Ovary (tissue), 7 donors: ENCODE measurements at regions not wholly inside any gene's neighbourhood (a gene's known extent, or its start where the extent isn't known, plus 50 kb on each side); places are given as distances from the start of the nearest gene placed in this dataset.

ENCODE experiments used
- DNase-seq, 5 donors: peaks; one replicate each; pipeline ENCODE4 v3.0.0-alpha.2; 2019 to 2020
- H3K27ac ChIP-seq, 2 donors: fragments of 200-600 bp; one replicate each; pipeline versions ENCODE4 v1.5.1 to v1.8.0; 2019 to 2022
- H3K27me3 ChIP-seq: fragments of 200-600 bp; one replicate; pipeline ENCODE4 v1.8.0; 2022
- H3K36me3 ChIP-seq: fragments of 200-600 bp; sonication (generic); one replicate; pipeline ENCODE4 v1.5.1; 2019
- H3K4me1 ChIP-seq: one replicate; pipeline ENCODE4 v1.8.1; 2013; ENCODE audit warnings: mild to moderate bottlenecking, moderate library complexity; ENCODE audit not compliant: insufficient read depth
- H3K4me3 ChIP-seq: fragments of 200-600 bp; sonication (generic); one replicate; pipeline ENCODE4 v1.5.1; 2017
- H3K9me3 ChIP-seq, 2 donors: fragments of 200-600 bp in 1 of 2; sonication (generic) in 1 of 2; one replicate each; pipeline versions ENCODE4 v1.5.1 to v1.8.1; 2013 to 2019; ENCODE audit warnings: mild to moderate bottlenecking in 1 of 2, moderate library complexity in 1 of 2
- EP300 ChIP-seq: sonication (generic); formaldehyde crosslinking; IDR thresholded peaks from one replicate; pipeline ENCODE4 v1.6.1; 2017; ENCODE audit warnings: antibody characterized with exemption
- POLR2A ChIP-seq: fragments of 450-650 bp; IDR thresholded peaks from one replicate; pipeline ENCODE4 v1.6.1; 2017; ENCODE audit warnings: antibody characterized with exemption, mild to moderate bottlenecking, moderate library complexity
- WGBS, 3 donors: extraction: QIAGEN DNeasy Blood & Tissue Kit in 1 of 3; methylation state at CpG; one replicate each; pipeline versions ENCODE4 v1.1.5 to v1.1.7; 2013 to 2017; 5-methylcytosine and 5-hydroxymethylcytosine counted together
- intact Hi-C, 4 donors: fragments of 100-400 bp; cut with DNase I; formaldehyde crosslinking; loops; one replicate each; pipeline versions ENCODE4 v1.11.0 to v1.15.1; 2022 to 2023
- TF ChIP-seq, protein P1 (sequence below), 3 donors: fragments of 450-650 bp in 2 of 3; fragments of 200-600 bp in 1 of 3; IDR thresholded peaks; one replicate each; pipeline versions ENCODE4 v1.5.1 to v1.8.0; 2016 to 2022; ENCODE audit warnings: antibody characterized with exemption in 3 of 3, mild to moderate bottlenecking in 1 of 3
- donor health status: DM: no; HTN: no; CAD: no; lungs with moderate emphysema.
- donor health status: DM: no; HTN: no; CAD: no.
- donor health status: Bipolar disorder and iron deficiency.
- donor health status: DM: no; HTN: no; CAD: no.
- donor health status: DM: yes; HTN: yes; CAD: no.

- Histone ChIP-seq H3K4me1 (no peaks in the 10 kb centered on the region), H3K36me3 (no peaks in the 10 kb centered on the region), H3K27me3 (no peaks in the 10 kb centered on the region), H3K9me3 (no peaks in the 10 kb centered on the region), H3K4me3 (no peak overlapping the region), H3K27ac (no peak overlapping the region)
- 80 to 83% (median 82%) methylated on average over 9 of the region's 9 CpGs for WGBS, 3 donors
- intact Hi-C loops, result no loop called here
- no peak for TF ChIP-seq EP300
- TF ChIP-seq POLR2A, result no peak
- TF ChIP-seq, protein P1, sequence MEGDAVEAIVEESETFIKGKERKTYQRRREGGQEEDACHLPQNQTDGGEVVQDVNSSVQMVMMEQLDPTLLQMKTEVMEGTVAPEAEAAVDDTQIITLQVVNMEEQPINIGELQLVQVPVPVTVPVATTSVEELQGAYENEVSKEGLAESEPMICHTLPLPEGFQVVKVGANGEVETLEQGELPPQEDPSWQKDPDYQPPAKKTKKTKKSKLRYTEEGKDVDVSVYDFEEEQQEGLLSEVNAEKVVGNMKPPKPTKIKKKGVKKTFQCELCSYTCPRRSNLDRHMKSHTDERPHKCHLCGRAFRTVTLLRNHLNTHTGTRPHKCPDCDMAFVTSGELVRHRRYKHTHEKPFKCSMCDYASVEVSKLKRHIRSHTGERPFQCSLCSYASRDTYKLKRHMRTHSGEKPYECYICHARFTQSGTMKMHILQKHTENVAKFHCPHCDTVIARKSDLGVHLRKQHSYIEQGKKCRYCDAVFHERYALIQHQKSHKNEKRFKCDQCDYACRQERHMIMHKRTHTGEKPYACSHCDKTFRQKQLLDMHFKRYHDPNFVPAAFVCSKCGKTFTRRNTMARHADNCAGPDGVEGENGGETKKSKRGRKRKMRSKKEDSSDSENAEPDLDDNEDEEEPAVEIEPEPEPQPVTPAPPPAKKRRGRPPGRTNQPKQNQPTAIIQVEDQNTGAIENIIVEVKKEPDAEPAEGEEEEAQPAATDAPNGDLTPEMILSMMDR (IDR thresholded peaks at IDR 0.05), result no peak
- no peak for DNase-seq
Measured at GRCh38 chr5:104178829-104179456, 616.4 kb upstream of the NUDT12 start.

DNA sequence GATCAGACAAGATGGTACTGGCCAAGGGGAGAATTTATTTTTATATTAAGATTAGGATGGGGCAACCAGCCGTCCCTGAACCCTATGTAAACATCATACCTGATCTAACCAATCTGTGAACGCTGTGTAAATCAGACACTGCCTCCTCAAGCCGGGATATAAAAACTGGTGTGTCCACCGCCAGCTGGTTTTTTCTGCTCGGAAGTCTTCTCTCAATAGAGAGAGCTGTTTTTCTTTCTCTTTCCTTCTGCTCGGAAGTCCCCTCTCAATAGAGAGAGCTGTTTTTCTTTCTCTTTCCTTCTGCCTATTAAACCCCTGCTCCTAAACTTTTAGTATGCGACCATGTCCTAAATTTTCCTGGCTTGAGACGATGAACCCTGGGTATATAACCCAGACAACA, 615.5 kb upstream of the NUDT12 start:
- WGBS, 3 donors, result 95 to 96% (median 95%) methylated on average over 8 of the region's 8 CpGs
- no peaks in the 10 kb centered on the region for H3K27me3 ChIP-seq
- DNase-seq, result no peak
- no peak overlapping the region for H3K27ac ChIP-seq
- H3K4me1 ChIP-seq, result no peaks in the 10 kb centered on the region
- no peak overlapping the region for H3K4me3 ChIP-seq
- TF ChIP-seq POLR2A (no peak), EP300 (no peak)
- TF ChIP-seq, protein P1 (IDR thresholded peaks at IDR 0.05), result no peak
- no peaks in the 10 kb centered on the region for H3K36me3 ChIP-seq
- intact Hi-C loops, result no loop called here
- H3K9me3 ChIP-seq, result no peaks in the 10 kb centered on the region

DNA sequence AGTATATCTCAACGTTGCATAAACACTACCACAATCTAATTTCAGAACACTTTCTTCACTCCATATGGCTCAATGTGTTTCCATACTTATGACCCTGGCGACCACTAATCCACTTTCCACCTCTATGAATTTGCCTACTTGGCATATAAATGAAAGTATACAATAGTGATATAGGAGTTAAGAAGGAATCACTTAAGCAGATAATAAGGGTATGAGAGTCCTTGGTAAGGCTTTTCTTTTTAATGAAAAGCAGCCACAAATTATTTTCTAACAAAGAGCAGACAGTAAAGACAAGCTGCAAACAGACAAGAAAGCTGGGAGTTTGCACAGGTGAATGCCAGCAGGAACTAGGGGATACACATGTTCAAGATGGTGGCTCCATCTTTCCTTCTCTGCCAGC, 615.1 kb upstream of the NUDT12 start:
- no peaks in the 10 kb centered on the region for H3K36me3 ChIP-seq
- intact Hi-C loops, result no loop called here
- 88 to 96% (median 90%) methylated on average over 2 of the region's 2 CpGs for WGBS, 3 donors

DNA sequence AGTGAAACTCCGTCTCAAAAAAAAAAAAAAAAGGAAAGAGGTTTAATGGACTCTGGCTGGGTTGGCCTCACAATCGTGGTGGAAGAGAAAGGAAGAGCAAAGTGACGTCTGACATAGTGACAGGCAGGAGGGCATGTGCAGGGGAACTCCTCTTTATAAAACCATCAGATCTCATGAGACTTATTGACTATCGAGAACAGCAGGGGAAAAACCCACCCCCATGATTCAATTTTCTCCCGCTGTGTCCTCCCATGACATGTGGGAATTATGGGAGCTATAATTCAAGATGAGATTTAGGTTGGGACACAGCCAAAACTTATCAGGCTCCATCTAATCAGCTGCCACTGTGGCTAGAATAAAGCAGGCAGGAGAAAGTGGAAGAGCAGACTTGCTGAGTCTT, 610.4 kb upstream of the NUDT12 start:
- Histone ChIP-seq H3K4me1 (no peaks in the 10 kb centered on the region), H3K9me3 (no peaks in the 10 kb centered on the region), H3K27me3 (no peaks in the 10 kb centered on the region), H3K27ac (no peak overlapping the region), H3K4me3 (no peak overlapping the region), H3K36me3 (no peaks in the 10 kb centered on the region)
- 86 to 96% (median 94%) methylated on average over 5 of the region's 5 CpGs for WGBS, 3 donors
- intact Hi-C loops, result no loop called here
- no peak for DNase-seq
- TF ChIP-seq EP300 (no peak), POLR2A (no peak)
- TF ChIP-seq, protein P1 (IDR thresholded peaks at IDR 0.05), result no peak

More for the DNA sequence above, 615.1 kb upstream of the NUDT12 start:
- TF ChIP-seq, protein P1 (IDR thresholded peaks at IDR 0.05), result no peak
- TF ChIP-seq EP300 (no peak), POLR2A (no peak)
- Histone ChIP-seq H3K27ac (no peak overlapping the region), H3K27me3 (no peaks in the 10 kb centered on the region), H3K4me1 (no peaks in the 10 kb centered on the region), H3K4me3 (no peak overlapping the region), H3K9me3 (no peaks in the 10 kb centered on the region)
- DNase-seq, result no peak
